A549 (cell line): ENCODE measurements at regions not wholly inside any gene's neighbourhood (a gene's known extent, or its start where the extent isn't known, plus 50 kb on each side); places are given as distances from the start of the nearest gene placed in this dataset.

Source experiments
- CEBPB ChIP-seq, 2 experiments: fragments of >200 bp in 1 of 2; sonication (Bioruptor Twin) in 1 of 2; formaldehyde crosslinking in 1 of 2; IDR thresholded peaks; 2 replicates each; pipeline ENCODE4 v1.6.1; 2012 to 2016
- CHD2 ChIP-seq: fragments of 150-350 bp; IDR thresholded peaks from 2 replicates; pipeline ENCODE4 v1.6.1; 2014; ENCODE audit warnings: low read length; ENCODE audit not compliant: partially characterized antibody
- CHD4 ChIP-seq: fragments of 200-600 bp; sonication (generic); IDR thresholded peaks from 2 replicates; pipeline ENCODE4 v1.6.1; 2016; ENCODE audit warnings: antibody characterized with exemption, mild to moderate bottlenecking, borderline replicate concordance
- EP300 ChIP-seq, 2 experiments: fragments of >200 bp; sonication (Bioruptor Twin); formaldehyde crosslinking; IDR thresholded peaks; 2 replicates in 1 of 2; 3 replicates in 1 of 2; pipeline ENCODE4 v1.6.1; 2016 to 2017
- GATA3 ChIP-seq: IDR thresholded peaks from 2 replicates; pipeline ENCODE4 v1.6.1; 2012; ENCODE audit warnings: borderline replicate concordance
- HEYL ChIP-seq: fragments of 250-450 bp; sonication (Bioruptor Pico); IDR thresholded peaks from 2 replicates; pipeline ENCODE4 v1.8.0; 2021; ENCODE audit warnings: mild to moderate bottlenecking, moderate library complexity
- JUN ChIP-seq, 2 experiments: fragments of >200 bp; sonication (Bioruptor Twin); formaldehyde crosslinking; IDR thresholded peaks; 2 replicates in 1 of 2; 3 replicates in 1 of 2; pipeline ENCODE4 v1.6.1; 2016 to 2017
- KDM5A ChIP-seq: fragments of 200-600 bp; sonication (generic); IDR thresholded peaks from 2 replicates; pipeline ENCODE4 v1.6.1; 2016; ENCODE audit warnings: antibody characterized with exemption, mild to moderate bottlenecking
- POLR2A ChIP-seq: IDR thresholded peaks from 2 replicates; pipeline ENCODE4 v1.6.1; 2012; ENCODE audit warnings: mild to moderate bottlenecking, low read length
- SMC3 ChIP-seq: fragments of >200 bp; sonication (Bioruptor Twin); formaldehyde crosslinking; IDR thresholded peaks from 3 replicates; pipeline ENCODE4 v1.6.1; 2018; ENCODE audit warnings: inconsistent platforms
- TF ChIP-seq, protein P1 (sequence below): fragments of >200 bp; sonication (Bioruptor Twin); formaldehyde crosslinking; IDR thresholded peaks from 3 replicates; pipeline ENCODE4 v1.5.1; 2016
- TF ChIP-seq, protein P2 (sequence below): fragments of 450-650 bp; IDR thresholded peaks from 2 replicates; pipeline ENCODE4 v1.6.1; 2014; ENCODE audit warnings: antibody characterized with exemption
- TF ChIP-seq, protein P3 (sequence below): fragments of 200-600 bp; sonication (generic); IDR thresholded peaks from 2 replicates; pipeline ENCODE4 v1.6.1; 2016; ENCODE audit warnings: antibody characterized with exemption, mild to moderate bottlenecking, moderate library complexity
- TF ChIP-seq, protein P4 (sequence below): IDR thresholded peaks from 2 replicates; pipeline ENCODE4 v1.6.1; 2012

DNA sequence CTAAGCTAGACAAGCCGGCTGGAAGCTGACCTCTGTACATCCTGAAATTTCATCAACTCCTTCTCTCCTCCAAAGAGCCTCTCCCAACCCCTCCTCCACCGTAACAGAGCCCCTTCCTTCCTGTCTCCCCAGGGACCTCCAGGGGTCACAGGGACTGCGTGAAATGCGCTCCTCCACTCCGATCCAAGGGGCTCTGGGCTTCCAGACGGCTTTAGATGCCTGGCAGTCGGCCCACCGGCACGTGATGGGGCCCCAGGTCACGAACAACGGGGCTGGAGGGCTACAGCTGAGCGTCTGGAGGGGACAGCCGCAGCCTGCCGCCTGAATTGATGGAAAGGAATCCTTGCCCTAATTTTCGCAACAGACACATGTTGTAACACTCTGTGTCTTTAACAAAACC, 264.1 kb downstream of the MN1 start:
- TF ChIP-seq, protein P1, sequence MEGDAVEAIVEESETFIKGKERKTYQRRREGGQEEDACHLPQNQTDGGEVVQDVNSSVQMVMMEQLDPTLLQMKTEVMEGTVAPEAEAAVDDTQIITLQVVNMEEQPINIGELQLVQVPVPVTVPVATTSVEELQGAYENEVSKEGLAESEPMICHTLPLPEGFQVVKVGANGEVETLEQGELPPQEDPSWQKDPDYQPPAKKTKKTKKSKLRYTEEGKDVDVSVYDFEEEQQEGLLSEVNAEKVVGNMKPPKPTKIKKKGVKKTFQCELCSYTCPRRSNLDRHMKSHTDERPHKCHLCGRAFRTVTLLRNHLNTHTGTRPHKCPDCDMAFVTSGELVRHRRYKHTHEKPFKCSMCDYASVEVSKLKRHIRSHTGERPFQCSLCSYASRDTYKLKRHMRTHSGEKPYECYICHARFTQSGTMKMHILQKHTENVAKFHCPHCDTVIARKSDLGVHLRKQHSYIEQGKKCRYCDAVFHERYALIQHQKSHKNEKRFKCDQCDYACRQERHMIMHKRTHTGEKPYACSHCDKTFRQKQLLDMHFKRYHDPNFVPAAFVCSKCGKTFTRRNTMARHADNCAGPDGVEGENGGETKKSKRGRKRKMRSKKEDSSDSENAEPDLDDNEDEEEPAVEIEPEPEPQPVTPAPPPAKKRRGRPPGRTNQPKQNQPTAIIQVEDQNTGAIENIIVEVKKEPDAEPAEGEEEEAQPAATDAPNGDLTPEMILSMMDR: no peak
- TF ChIP-seq EP300 (IDR thresholded peaks at IDR 0.05) (no peak), CHD4 (no peak), POLR2A (no peak), KDM5A (no peak), CEBPB (IDR thresholded peaks at IDR 0.05) (no peak), SMC3 (no peak), HEYL (CRISPR knock-in tag) (no peak), JUN (IDR thresholded peaks at IDR 0.05) (no peak), GATA3 (no peak), CHD2 (no peak)
- TF ChIP-seq, protein P2, sequence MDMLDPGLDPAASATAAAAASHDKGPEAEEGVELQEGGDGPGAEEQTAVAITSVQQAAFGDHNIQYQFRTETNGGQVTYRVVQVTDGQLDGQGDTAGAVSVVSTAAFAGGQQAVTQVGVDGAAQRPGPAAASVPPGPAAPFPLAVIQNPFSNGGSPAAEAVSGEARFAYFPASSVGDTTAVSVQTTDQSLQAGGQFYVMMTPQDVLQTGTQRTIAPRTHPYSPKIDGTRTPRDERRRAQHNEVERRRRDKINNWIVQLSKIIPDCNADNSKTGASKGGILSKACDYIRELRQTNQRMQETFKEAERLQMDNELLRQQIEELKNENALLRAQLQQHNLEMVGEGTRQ: no peak
- TF ChIP-seq, protein P3, sequence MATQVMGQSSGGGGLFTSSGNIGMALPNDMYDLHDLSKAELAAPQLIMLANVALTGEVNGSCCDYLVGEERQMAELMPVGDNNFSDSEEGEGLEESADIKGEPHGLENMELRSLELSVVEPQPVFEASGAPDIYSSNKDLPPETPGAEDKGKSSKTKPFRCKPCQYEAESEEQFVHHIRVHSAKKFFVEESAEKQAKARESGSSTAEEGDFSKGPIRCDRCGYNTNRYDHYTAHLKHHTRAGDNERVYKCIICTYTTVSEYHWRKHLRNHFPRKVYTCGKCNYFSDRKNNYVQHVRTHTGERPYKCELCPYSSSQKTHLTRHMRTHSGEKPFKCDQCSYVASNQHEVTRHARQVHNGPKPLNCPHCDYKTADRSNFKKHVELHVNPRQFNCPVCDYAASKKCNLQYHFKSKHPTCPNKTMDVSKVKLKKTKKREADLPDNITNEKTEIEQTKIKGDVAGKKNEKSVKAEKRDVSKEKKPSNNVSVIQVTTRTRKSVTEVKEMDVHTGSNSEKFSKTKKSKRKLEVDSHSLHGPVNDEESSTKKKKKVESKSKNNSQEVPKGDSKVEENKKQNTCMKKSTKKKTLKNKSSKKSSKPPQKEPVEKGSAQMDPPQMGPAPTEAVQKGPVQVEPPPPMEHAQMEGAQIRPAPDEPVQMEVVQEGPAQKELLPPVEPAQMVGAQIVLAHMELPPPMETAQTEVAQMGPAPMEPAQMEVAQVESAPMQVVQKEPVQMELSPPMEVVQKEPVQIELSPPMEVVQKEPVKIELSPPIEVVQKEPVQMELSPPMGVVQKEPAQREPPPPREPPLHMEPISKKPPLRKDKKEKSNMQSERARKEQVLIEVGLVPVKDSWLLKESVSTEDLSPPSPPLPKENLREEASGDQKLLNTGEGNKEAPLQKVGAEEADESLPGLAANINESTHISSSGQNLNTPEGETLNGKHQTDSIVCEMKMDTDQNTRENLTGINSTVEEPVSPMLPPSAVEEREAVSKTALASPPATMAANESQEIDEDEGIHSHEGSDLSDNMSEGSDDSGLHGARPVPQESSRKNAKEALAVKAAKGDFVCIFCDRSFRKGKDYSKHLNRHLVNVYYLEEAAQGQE: no peak
- TF ChIP-seq, protein P4, sequence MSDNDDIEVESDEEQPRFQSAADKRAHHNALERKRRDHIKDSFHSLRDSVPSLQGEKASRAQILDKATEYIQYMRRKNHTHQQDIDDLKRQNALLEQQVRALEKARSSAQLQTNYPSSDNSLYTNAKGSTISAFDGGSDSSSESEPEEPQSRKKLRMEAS: no peak
